GM18520 (cell line): ENCODE measurements at regions not wholly inside any gene's neighbourhood (a gene's known extent, or its start where the extent isn't known, plus 50 kb on each side); places are given as distances from the start of the nearest gene placed in this dataset.

ENCODE experiments used
- ATAC-seq: cut with Tn5 transposase; IDR thresholded peaks from one replicate; pipeline ENCODE4 v1.9.1; 2021; ENCODE audit not compliant: unreplicated experiment

DNA sequence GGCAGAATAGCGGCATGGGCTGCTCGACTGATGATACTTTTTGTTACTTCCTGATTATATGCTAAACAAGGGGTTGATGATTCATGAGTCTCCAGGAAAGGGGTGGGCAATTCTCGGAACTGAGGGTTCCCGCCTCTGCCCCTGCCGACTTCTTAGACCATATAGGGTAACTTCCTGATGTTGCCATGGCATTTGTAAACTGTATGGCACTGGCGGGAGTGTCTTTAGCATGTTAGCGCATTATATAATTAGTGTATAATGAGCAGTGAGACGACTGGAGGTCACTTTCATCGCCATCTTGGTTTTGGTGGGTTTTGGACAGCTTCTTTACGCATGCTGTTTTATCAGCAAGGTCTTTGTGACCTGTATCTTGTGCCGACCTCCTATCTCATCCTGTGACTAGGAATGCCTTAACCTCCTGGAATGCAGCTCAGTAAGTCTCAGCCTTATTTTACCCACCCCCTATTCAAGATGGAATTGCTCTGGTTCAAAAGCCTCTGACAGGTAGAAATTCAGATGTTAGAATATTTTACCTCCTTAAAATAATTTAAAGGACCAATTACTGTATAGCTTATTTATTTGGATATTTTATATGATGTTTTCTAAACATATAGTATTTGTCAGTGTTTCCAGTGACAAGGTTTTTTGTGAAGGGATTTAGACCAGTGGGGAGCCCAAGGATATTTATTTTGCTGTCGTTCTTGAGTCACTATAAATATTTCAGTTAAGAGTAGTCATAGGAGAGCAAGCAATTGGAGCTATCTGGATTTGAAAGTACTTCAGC is 90.1 kb upstream of the PIK3CG start:
- no peak for ATAC-seq

- ATAC-seq, result no peak
These were observed 89.5 kb upstream of the PIK3CG start for GRCh38 chr7:106775552-106775936.

GRCh38 chr7:106775975-106776607 is 89.0 kb upstream of the PIK3CG start:
- ATAC-seq, result no peak

- no peak for ATAC-seq
These were observed 88.3 kb upstream of the PIK3CG start for GRCh38 chr7:106776618-106777347.

DNA sequence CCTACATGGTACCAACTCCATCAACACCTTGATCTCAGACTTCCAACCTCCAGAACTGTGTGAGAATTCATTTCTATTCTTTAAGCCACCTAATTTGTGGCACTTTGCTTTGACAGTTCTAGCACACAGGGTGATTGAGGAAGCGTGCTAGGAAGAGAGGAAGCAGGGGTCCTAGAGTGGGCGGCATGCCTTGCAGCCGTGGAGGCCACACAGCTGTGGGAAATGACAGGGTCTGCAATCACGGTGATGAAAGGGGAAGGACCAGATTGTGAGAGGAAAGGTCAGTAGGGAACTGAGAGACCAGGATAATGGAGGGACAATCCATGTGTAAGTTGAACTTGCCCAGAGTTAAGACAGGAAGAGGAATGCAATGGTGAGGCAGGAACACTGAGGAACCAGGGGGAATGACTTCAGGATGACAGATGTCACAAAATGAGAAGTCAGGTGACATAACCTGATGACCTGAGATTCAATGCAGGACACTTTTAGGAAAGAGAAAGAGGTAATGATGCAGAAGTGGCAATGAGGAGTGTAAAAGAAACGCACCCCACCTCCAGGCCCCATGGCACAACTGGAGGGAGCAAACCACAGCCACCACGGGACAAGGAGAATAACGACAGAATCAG is 87.3 kb upstream of the PIK3CG start:
- ATAC-seq, result no peak

DNA sequence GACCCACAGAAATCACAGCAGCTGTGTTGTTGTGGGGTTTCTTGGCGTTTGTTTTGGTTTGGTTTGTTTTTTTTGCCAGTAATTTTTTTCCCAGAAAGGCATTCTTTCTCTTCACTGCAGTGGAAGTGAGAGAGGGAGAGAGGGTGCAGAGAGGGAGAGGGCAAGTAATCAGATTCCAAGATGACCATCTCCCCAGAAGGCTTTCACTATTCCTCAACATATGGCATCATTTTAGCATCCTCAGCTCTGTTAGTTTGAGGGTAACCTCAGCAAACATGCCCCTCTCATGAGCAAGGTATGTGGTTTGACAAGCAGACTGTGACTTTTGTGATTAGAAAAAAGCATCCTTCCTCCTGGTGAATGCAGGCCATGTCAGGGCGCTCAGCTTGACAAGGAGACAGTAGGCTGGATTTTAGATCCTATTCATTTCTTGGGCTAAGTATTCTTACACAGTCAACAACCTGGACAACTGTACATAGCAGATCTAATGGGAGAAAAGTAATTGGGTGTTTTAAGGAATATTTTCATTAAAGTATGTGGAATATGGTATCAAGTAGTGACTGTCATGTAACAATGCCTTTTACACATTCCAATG is 86.3 kb upstream of the PIK3CG start:
- no peak for ATAC-seq

DNA sequence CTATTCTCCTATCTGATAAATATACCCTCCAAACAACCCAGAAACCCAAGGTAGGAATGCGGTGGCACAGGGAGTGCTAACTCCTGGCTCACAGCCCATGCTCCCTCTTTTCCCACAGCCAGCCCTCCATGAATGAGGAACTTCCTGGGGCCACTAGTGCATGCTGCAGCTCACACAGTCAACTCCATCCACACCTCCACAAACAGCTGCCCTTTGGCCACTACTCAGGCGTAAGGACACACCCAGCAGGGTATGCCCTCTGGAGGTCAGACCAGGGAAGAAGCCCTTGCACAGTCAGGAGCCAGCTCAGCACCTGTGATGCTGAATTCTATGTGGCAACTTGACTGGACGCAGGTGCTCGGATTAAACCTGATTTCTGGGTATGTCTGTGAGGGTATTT is 85.2 kb upstream of the PIK3CG start:
- no peak for ATAC-seq

DNA sequence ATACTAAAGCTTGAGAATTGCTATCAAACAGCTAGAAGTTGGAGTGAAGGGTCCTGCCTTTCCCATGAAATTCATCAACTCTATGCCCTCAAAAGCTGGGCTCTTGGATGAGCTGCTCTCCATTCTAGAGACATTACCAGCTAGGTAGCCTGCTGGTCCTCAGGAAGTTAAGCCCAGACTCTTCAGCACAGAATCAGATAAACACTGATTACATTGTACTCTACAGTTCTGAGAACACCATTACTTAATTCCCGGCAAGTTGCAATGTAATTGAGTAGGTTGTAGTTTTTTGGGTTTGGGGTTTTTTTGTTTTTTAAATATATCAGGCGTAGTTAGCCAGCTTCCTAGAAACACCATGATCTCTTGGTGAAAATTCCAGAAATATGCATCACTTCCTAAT is 84.1 kb upstream of the PIK3CG start:
- ATAC-seq, result no peak

DNA sequence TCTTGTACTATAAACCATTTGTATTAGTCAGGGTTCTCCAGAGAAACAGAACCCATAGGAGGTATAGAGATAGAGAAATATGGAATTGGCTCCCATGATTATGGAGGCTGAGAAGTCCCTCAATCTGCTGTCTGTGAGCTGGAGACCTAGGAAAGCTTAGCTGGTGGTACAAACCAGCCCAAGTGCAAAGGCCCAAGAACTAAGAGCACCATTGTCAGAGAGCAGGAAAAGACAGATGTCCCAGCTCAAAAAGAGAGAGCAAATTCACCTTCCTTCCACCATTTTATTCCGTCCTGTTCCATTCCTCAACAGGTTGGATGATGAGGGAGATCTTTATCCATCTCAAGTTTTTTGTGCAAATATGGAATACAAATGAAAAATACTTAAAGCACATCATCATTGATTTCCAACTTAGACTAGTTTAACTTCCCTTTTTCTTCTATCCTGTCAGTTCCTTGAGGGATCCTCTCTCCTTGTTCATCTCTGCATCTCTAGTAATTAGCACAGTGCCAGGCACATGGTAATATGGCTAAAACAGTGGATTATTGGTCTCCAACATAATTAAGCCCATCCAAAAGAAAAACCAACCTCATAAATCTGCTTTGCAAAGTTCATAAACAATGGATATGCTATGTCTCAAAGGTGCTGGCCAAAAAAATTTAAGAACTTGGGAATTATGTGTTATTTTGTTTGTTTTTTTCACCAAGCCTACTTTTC is 83.1 kb upstream of the PIK3CG start:
- ATAC-seq, result no peak

GRCh38 chr7:106783286-106783685 is 81.8 kb upstream of the PIK3CG start:
- ATAC-seq, result no peak

DNA sequence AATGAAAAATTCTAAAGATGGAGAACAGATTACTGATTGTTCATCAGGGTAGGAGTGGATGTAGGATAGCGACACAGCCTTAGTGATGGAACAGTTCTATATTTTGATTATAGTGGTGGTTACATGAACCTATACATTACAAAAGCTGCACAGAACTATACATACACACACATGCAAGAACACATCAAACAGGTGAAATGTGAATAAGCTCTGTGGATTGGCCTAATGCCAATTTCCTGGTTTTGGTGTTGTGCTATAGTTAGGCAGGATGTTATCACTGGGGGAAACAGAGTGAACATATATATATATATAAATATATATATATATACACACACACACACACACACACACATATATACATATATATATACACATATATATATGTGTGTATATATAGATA is 76.4 kb upstream of the PIK3CG start:
- no peak for ATAC-seq

- ATAC-seq, result no peak
These were observed 73.6 kb upstream of the PIK3CG start for GRCh38 chr7:106791526-106791925.

GRCh38 chr7:106792233-106792926 is 72.7 kb upstream of the PIK3CG start:
- no peak for ATAC-seq

GRCh38 chr7:106793015-106793975 is 71.8 kb upstream of the PIK3CG start:
- ATAC-seq, result no peak

- no peak for ATAC-seq
These were observed 70.6 kb upstream of the PIK3CG start for GRCh38 chr7:106794276-106795083.

DNA sequence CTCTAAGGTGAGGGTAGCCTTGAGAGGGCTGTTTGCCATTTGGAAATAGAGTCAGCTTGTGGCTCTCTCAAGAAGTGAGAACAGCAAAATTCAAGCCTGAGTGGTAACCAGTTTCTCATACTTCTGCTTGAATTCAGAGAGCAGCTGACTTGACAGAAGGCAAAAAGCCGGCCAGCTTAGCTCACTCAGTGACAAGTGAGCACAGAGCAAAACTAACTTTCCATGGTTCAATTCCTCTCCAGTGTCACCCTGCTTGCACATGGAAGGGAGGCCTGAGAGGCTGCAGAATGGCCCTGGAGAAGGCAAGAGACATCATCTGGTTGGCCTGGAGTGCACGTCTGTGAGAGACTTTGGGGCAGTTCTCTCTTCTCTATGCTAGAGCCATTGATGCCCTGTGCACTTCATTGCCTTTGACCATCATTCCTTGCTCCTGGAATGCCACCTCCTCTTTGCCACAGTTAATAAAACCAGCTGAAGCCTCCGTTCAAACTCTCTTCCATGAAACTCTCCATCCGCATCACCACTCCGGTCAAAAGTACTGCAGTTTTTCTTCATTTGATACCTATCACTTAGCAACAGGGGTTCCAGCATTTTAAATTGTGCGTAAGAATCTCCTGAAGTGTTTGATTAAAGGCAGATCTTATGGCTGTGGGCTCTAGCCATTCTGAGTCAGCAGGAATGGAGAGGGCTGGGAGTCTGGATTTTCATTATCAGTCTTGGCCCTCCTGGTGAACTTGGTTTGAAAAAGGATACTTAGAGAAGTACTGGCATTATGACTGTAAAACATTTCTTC is 69.8 kb upstream of the PIK3CG start:
- ATAC-seq, result no peak

- no peak for ATAC-seq
These were observed 69.2 kb upstream of the PIK3CG start for GRCh38 chr7:106795877-106796231.
